Transverse colon (tissue), 4 donors: ENCODE measurements at regions not wholly inside any gene's neighbourhood (a gene's known extent, or its start where the extent isn't known, plus 50 kb on each side); places are given as distances from the start of the nearest gene placed in this dataset.

Source experiments
- POLR2A ChIP-seq: fragments of 450-650 bp; IDR thresholded peaks from one replicate; pipeline ENCODE4 v1.6.1; 2016; ENCODE audit warnings: antibody characterized with exemption, mild to moderate bottlenecking, moderate library complexity
- POLR2AphosphoS5 ChIP-seq, 3 donors: sonication (generic); formaldehyde crosslinking; IDR thresholded peaks; one replicate each; pipeline ENCODE4 v1.6.1; 2016; ENCODE audit warnings: antibody characterized with exemption in 3 of 3
- TF ChIP-seq, protein P1 (sequence below), 5 experiments: fragments of 200-600 bp in 3 of 5; fragments of 450-650 bp in 2 of 5; sonication (generic) in 3 of 5; IDR thresholded peaks; 1 replicate in 2 of 5; 2 replicates in 3 of 5; pipeline ENCODE4 v1.5.1; 2016 to 2017; ENCODE audit warnings: antibody characterized with exemption in 5 of 5, inconsistent platforms in 3 of 5, mild to moderate bottlenecking in 2 of 5, moderate library complexity in 1 of 5

DNA sequence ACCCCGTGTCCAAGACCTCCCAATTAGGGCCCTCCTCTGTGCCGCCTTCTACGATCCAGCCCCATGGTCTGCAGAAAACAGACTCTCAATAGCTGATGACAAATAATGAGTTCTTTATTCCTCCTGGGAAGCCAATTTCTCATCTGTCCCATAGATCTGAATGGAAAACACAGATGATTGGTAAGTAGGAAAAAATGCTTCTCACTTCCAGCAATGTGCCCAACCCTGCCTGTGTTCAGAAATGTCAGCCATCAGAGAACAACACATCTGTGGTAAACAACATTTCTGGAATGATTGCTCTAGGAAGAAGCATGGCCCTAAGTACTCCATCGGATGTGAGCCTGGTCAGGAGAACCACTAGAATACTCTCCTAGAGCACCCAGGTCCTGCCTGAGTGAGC lies 240.5 kb upstream of the HES1 start:
- no peak for TF ChIP-seq POLR2AphosphoS5 (IDR thresholded peaks at IDR 0.05)
- TF ChIP-seq, protein P1, sequence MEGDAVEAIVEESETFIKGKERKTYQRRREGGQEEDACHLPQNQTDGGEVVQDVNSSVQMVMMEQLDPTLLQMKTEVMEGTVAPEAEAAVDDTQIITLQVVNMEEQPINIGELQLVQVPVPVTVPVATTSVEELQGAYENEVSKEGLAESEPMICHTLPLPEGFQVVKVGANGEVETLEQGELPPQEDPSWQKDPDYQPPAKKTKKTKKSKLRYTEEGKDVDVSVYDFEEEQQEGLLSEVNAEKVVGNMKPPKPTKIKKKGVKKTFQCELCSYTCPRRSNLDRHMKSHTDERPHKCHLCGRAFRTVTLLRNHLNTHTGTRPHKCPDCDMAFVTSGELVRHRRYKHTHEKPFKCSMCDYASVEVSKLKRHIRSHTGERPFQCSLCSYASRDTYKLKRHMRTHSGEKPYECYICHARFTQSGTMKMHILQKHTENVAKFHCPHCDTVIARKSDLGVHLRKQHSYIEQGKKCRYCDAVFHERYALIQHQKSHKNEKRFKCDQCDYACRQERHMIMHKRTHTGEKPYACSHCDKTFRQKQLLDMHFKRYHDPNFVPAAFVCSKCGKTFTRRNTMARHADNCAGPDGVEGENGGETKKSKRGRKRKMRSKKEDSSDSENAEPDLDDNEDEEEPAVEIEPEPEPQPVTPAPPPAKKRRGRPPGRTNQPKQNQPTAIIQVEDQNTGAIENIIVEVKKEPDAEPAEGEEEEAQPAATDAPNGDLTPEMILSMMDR (IDR thresholded peaks at IDR 0.05), result no peak
- TF ChIP-seq POLR2A, result no peak
